ENCODE measurements at regions not wholly inside any gene's neighbourhood (a gene's known extent, or its start where the extent isn't known, plus 50 kb on each side); places are given as distances from the start of the nearest gene placed in this dataset.

DNA sequence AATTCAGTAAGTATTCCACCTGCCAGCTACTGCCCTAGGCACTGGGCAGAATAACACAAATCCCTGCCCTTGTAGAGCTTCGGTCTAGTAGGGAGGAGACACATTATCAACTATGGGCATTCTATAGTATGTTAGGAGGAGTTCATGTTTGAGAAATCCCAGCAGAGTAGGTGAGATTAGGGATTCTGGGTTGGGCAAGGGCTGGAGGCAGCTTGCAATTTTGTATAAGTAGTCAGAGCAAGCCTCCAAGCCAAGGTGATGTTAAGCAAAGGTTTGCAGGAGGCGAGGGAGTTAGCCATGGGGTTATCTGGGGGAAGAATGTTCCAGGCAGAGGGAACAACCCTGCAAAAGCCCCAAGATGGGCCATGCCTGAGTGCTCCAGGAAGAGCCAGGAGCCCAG is 187.9 kb upstream of the HS6ST1 start:
- TF ChIP-seq BDP1 (IDR thresholded peaks at IDR 0.05; ENCODE audit: insufficient read depth, insufficient read length): no peak
- no peak for TF ChIP-seq ASH1L (IDR thresholded peaks at IDR 0.05; ENCODE audit: borderline replicate concordance, low read depth, partially characterized antibody)
- no peak for TF ChIP-seq ZFP30 (CRISPR knock-in tag; IDR thresholded peaks at IDR 0.05; ENCODE audit: borderline replicate concordance)
- no peak for TF ChIP-seq TARDBP (IDR thresholded peaks at IDR 0.05)
- TF ChIP-seq FOXP4 (CRISPR knock-in tag; IDR thresholded peaks at IDR 0.05; ENCODE audit: borderline replicate concordance): no peak
- TF ChIP-seq, protein P1, sequence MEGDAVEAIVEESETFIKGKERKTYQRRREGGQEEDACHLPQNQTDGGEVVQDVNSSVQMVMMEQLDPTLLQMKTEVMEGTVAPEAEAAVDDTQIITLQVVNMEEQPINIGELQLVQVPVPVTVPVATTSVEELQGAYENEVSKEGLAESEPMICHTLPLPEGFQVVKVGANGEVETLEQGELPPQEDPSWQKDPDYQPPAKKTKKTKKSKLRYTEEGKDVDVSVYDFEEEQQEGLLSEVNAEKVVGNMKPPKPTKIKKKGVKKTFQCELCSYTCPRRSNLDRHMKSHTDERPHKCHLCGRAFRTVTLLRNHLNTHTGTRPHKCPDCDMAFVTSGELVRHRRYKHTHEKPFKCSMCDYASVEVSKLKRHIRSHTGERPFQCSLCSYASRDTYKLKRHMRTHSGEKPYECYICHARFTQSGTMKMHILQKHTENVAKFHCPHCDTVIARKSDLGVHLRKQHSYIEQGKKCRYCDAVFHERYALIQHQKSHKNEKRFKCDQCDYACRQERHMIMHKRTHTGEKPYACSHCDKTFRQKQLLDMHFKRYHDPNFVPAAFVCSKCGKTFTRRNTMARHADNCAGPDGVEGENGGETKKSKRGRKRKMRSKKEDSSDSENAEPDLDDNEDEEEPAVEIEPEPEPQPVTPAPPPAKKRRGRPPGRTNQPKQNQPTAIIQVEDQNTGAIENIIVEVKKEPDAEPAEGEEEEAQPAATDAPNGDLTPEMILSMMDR (IDR thresholded peaks at IDR 0.05 in 2 of 3, conservative IDR thresholded peaks at IDR 0.05 in 1 of 3; ENCODE audit: insufficient read depth in 2 of 3, low read depth in 1 of 3, low read length in 3 of 3): no peak
